ENCODE measurements at regions not wholly inside any gene's neighbourhood (a gene's known extent, or its start where the extent isn't known, plus 50 kb on each side); places are given as distances from the start of the nearest gene placed in this dataset.
"Not testable (repeated sequence)": the region's sequence is repeated elsewhere in the genome, so short reads cannot be mapped to it uniquely, and the experiment has no call there.

- H3K4me3 Mint-ChIP-seq; H3K4me3 ChIP-seq (ENCODE audit: low read length); H3K4me1 Mint-ChIP-seq; H3K36me3 ChIP-seq (ENCODE audit: insufficient read depth, low read length); H3K4me1 ChIP-seq (ENCODE audit: insufficient read depth, low read length); POLR2A ChIA-PET; H3K27ac Mint-ChIP-seq; H3K27ac ChIP-seq (ENCODE audit: low read depth, low read length); H3K27me3 ChIP-seq (ENCODE audit: insufficient read depth, low read length, poor library complexity, severe bottlenecking); H3K36me3 Mint-ChIP-seq; H3K9me3 ChIP-seq (ENCODE audit: low read length); DNase-seq; CTCF ChIA-PET: not testable (repeated sequence)
- H3K27me3 Mint-ChIP-seq: peaks cover 12 to 28% of the 10 kb centered on the region in 2 donors
- H3K9me3 Mint-ChIP-seq: peaks cover 3 to 11% (median 6%) of the 10 kb centered on the region in 5 donors
Measured at GRCh38 chr7:23939747-23940146, 229.7 kb downstream of the STK31 start.

- H3K36me3 Mint-ChIP-seq: no peaks in the 10 kb centered on the region
- H3K27ac ChIP-seq (ENCODE audit: low read depth, low read length): no peak overlapping the region
- H3K36me3 ChIP-seq (ENCODE audit: insufficient read depth, low read length): no peaks in the 10 kb centered on the region
- H3K4me1 ChIP-seq (ENCODE audit: insufficient read depth, low read length): no peaks in the 10 kb centered on the region
- H3K27ac Mint-ChIP-seq: no peak overlapping the region
- H3K27me3 ChIP-seq (ENCODE audit: insufficient read depth, low read length, poor library complexity, severe bottlenecking): no peaks in the 10 kb centered on the region
- no peak overlapping the region for H3K4me3 Mint-ChIP-seq
- H3K9me3 ChIP-seq (ENCODE audit: low read length): no peaks in the 10 kb centered on the region
- ChIA-PET POLR2A (no interaction called here), CTCF (no interaction called here)
- no peak overlapping the region for H3K4me3 ChIP-seq (ENCODE audit: low read length)
- no peaks in the 10 kb centered on the region for H3K4me1 Mint-ChIP-seq
- H3K27me3 Mint-ChIP-seq: peaks cover 12 to 34% of the 10 kb centered on the region in 2 donors
- DNase-seq: no peak
- H3K9me3 Mint-ChIP-seq: peaks cover 3 to 16% (median 8%) of the 10 kb centered on the region in 5 donors
Measured at GRCh38 chr7:23941551-23941950, 231.5 kb downstream of the STK31 start.

GRCh38 chr7:23942032-23942431 lies 232.0 kb downstream of the STK31 start:
- H3K4me3 ChIP-seq (ENCODE audit: low read length): no peak overlapping the region
- no peak for DNase-seq
- Mint-ChIP-seq H3K9me3 (peaks cover 3 to 20% (median 8%) of the 10 kb centered on the region in 5 donors), H3K27me3 (peaks cover 13 to 34% of the 10 kb centered on the region in 2 donors), H3K27ac (no peak overlapping the region), H3K4me1 (no peaks in the 10 kb centered on the region), H3K4me3 (no peak overlapping the region), H3K36me3 (no peaks in the 10 kb centered on the region)
- H3K27ac ChIP-seq (ENCODE audit: low read depth, low read length): no peak overlapping the region
- H3K9me3 ChIP-seq (ENCODE audit: low read length): no peaks in the 10 kb centered on the region
- H3K36me3 ChIP-seq (ENCODE audit: insufficient read depth, low read length): no peaks in the 10 kb centered on the region
- H3K4me1 ChIP-seq (ENCODE audit: insufficient read depth, low read length): no peaks in the 10 kb centered on the region
- ChIA-PET POLR2A (no interaction called here), CTCF (no interaction called here)
- no peaks in the 10 kb centered on the region for H3K27me3 ChIP-seq (ENCODE audit: insufficient read depth, low read length, poor library complexity, severe bottlenecking)

GRCh38 chr7:23944131-23944530 lies 234.1 kb downstream of the STK31 start:
- POLR2A ChIA-PET: no interaction called here
- H3K4me1 Mint-ChIP-seq: no peaks in the 10 kb centered on the region
- Histone ChIP-seq H3K9me3 (ENCODE audit: low read length) (no peaks in the 10 kb centered on the region), H3K27me3 (ENCODE audit: insufficient read depth, low read length, poor library complexity, severe bottlenecking) (no peaks in the 10 kb centered on the region), H3K4me3 (ENCODE audit: low read length) (no peak overlapping the region), H3K4me1 (ENCODE audit: insufficient read depth, low read length) (no peaks in the 10 kb centered on the region), H3K36me3 (ENCODE audit: insufficient read depth, low read length) (no peaks in the 10 kb centered on the region), H3K27ac (ENCODE audit: low read depth, low read length) (no peak overlapping the region)
- H3K9me3 Mint-ChIP-seq: peaks cover 1 to 20% (median 8%) of the 10 kb centered on the region in 5 donors
- H3K4me3 Mint-ChIP-seq: no peak overlapping the region
- no peak for DNase-seq
- H3K27me3 Mint-ChIP-seq: peaks cover 13 to 34% of the 10 kb centered on the region in 2 donors
- H3K36me3 Mint-ChIP-seq: no peaks in the 10 kb centered on the region
- H3K27ac Mint-ChIP-seq: no peak overlapping the region
- CTCF ChIA-PET: no interaction called here

GRCh38 chr7:23945472-23945871 lies 235.5 kb downstream of the STK31 start:
- CTCF ChIA-PET: no interaction called here
- H3K27ac ChIP-seq (ENCODE audit: low read depth, low read length): no peak overlapping the region
- H3K4me3 ChIP-seq (ENCODE audit: low read length): no peak overlapping the region
- no peaks in the 10 kb centered on the region for H3K27me3 ChIP-seq (ENCODE audit: insufficient read depth, low read length, poor library complexity, severe bottlenecking)
- Mint-ChIP-seq H3K27me3 (peaks cover 13 to 30% of the 10 kb centered on the region in 2 donors), H3K27ac (no peak overlapping the region), H3K36me3 (no peaks in the 10 kb centered on the region), H3K9me3 (peaks cover 1 to 20% (median 12%) of the 10 kb centered on the region in 5 donors), H3K4me1 (no peaks in the 10 kb centered on the region), H3K4me3 (no peak overlapping the region)
- POLR2A ChIA-PET: no interaction called here
- no peaks in the 10 kb centered on the region for H3K4me1 ChIP-seq (ENCODE audit: insufficient read depth, low read length)
- DNase-seq: no peak
- H3K36me3 ChIP-seq (ENCODE audit: insufficient read depth, low read length): no peaks in the 10 kb centered on the region
- H3K9me3 ChIP-seq (ENCODE audit: low read length): no peaks in the 10 kb centered on the region

- DNase-seq: no peak
- H3K36me3 Mint-ChIP-seq: no peaks in the 10 kb centered on the region
- Histone ChIP-seq H3K27me3 (ENCODE audit: insufficient read depth, low read length, poor library complexity, severe bottlenecking) (no peaks in the 10 kb centered on the region), H3K4me3 (ENCODE audit: low read length) (no peak overlapping the region), H3K27ac (ENCODE audit: low read depth, low read length) (no peak overlapping the region), H3K9me3 (ENCODE audit: low read length) (no peaks in the 10 kb centered on the region), H3K4me1 (ENCODE audit: insufficient read depth, low read length) (no peaks in the 10 kb centered on the region), H3K36me3 (ENCODE audit: insufficient read depth, low read length) (no peaks in the 10 kb centered on the region)
- POLR2A ChIA-PET: no interaction called here
- CTCF ChIA-PET: no interaction called here
- no peak overlapping the region for H3K4me3 Mint-ChIP-seq
- peaks cover 0 to 6% (median 2%) of the 10 kb centered on the region in 5 donors for H3K9me3 Mint-ChIP-seq
- H3K4me1 Mint-ChIP-seq: no peaks in the 10 kb centered on the region
- no peak overlapping the region for H3K27ac Mint-ChIP-seq
- H3K27me3 Mint-ChIP-seq: no peaks in the 10 kb centered on the region
Measured at GRCh38 chr7:23955145-23955544, 245.1 kb downstream of the STK31 start.

DNA sequence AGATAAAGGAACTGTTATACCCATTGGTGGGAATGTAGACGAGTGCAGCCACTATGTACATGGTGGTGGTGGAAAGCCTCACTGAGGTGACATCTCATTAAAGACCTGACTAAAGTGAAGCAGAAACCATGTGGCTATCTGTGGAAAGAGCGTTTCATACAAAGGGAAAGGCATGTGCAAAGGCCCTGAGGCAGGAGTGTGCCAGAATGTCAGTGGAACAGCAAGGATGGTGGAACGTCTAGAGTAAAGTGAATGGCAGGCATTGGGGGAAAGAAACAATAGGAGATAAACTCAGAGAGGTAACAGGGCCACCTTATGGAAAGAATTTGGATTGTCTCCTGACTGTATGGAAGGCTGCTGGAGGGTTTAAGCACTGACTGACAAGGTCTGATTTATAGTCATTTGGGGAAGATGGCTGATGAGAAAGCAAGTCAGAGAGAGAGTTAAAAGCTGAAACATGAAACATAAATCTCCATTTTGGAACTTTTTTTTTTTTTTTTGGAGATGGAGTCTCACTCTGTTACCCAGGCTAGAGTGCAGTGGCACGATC lies 245.7 kb downstream of the STK31 start:
- H3K36me3 Mint-ChIP-seq: no peaks in the 10 kb centered on the region
- no peak for DNase-seq
- H3K4me1 Mint-ChIP-seq: no peaks in the 10 kb centered on the region
- peaks cover 0 to 3% (median 2%) of the 10 kb centered on the region in 5 donors for H3K9me3 Mint-ChIP-seq
- no peak overlapping the region for H3K4me3 ChIP-seq (ENCODE audit: low read length)
- H3K9me3 ChIP-seq (ENCODE audit: low read length): no peaks in the 10 kb centered on the region
- no peaks in the 10 kb centered on the region for H3K36me3 ChIP-seq (ENCODE audit: insufficient read depth, low read length)
- H3K4me1 ChIP-seq (ENCODE audit: insufficient read depth, low read length): no peaks in the 10 kb centered on the region
- H3K4me3 Mint-ChIP-seq: no peak overlapping the region
- H3K27ac ChIP-seq (ENCODE audit: low read depth, low read length): no peak overlapping the region
- no peaks in the 10 kb centered on the region for H3K27me3 ChIP-seq (ENCODE audit: insufficient read depth, low read length, poor library complexity, severe bottlenecking)
- CTCF ChIA-PET: no interaction called here
- POLR2A ChIA-PET: no interaction called here
- no peaks in the 10 kb centered on the region for H3K27me3 Mint-ChIP-seq
- no peak overlapping the region for H3K27ac Mint-ChIP-seq

GRCh38 chr7:23956772-23957576 lies 247.0 kb downstream of the STK31 start:
- CTCF ChIA-PET: no interaction called here
- H3K9me3 Mint-ChIP-seq: peaks cover 0 to 3% (median 0%) of the 10 kb centered on the region in 5 donors

More at GRCh38 chr7:23956772-23957576, 247.0 kb downstream of the STK31 start:
- H3K4me3 Mint-ChIP-seq: no peak overlapping the region
- no peak overlapping the region for H3K4me3 ChIP-seq (ENCODE audit: low read length)
- no peak overlapping the region for H3K27ac Mint-ChIP-seq
- DNase-seq: no peak
- no peaks in the 10 kb centered on the region for H3K36me3 ChIP-seq (ENCODE audit: insufficient read depth, low read length)
- H3K27me3 Mint-ChIP-seq: no peaks in the 10 kb centered on the region
- H3K27ac ChIP-seq (ENCODE audit: low read depth, low read length): no peak overlapping the region
- no peaks in the 10 kb centered on the region for H3K9me3 ChIP-seq (ENCODE audit: low read length)
- no peaks in the 10 kb centered on the region for H3K4me1 ChIP-seq (ENCODE audit: insufficient read depth, low read length)
- POLR2A ChIA-PET: no interaction called here
- H3K4me1 Mint-ChIP-seq: no peaks in the 10 kb centered on the region
- H3K27me3 ChIP-seq (ENCODE audit: insufficient read depth, low read length, poor library complexity, severe bottlenecking): no peaks in the 10 kb centered on the region
- no peaks in the 10 kb centered on the region for H3K36me3 Mint-ChIP-seq

All from CD8-positive, alpha-beta memory T cell (primary cell).